SH-SY5Y (cell line): ENCODE measurements at regions not wholly inside any gene's neighbourhood (a gene's known extent, or its start where the extent isn't known, plus 50 kb on each side); places are given as distances from the start of the nearest gene placed in this dataset.

Experiments
- GATA2 ChIP-seq: IDR thresholded peaks from 2 replicates; pipeline ENCODE4 v1.6.1; 2011; ENCODE audit warnings: mild to moderate bottlenecking, low read depth, low read length
- GATA3 ChIP-seq: IDR thresholded peaks from 2 replicates; pipeline ENCODE4 v1.6.1; 2011; ENCODE audit warnings: low read depth, mild to moderate bottlenecking, low read length, moderate library complexity

DNA sequence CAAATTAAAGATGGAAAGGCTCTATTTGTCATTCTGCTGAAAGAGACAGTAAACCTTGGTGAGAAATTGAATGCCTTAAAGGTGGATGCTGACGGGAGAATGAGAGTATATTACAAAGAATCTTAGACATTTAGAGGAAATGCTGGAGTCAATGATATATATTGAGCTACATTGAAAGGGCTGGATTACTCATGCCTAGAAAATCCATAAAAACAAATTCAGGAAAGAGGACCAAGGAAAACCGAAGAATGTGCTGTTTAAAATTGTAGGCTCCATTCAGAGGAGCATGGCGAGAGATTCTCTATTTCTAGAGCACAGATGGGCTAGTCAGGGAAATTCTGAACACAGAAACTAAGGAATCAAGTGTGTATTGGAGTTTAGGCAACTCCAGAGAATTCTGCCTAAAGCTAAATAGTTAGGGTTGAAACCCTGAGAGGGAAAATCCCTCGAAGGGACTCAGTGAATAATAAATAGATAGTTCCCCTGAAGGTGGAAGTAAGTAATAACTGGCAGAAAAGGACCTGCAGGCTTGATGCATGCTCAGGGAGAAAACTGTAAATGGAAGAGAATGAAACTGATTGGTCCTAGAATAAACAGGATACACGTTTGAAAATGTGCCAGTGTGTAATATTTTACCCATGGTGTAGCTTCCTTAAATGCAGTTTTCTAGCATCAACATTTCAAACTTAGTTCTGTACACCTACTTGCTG is 1532.4 kb upstream of the TENM3 start:
- no peak for TF ChIP-seq GATA3
- TF ChIP-seq GATA2 = no peak
